Liver (tissue), 7 donors: ENCODE measurements at regions not wholly inside any gene's neighbourhood (a gene's known extent, or its start where the extent isn't known, plus 50 kb on each side); places are given as distances from the start of the nearest gene placed in this dataset.

Experiments
- DNase-seq: peaks from one replicate; pipeline ENCODE4 v3.0.0-alpha.2; 2017; ENCODE audit warnings: low spot score
- H3K27ac ChIP-seq, 2 donors: one replicate each; pipeline ENCODE4 v1.7.0; 2013; ENCODE audit warnings: inconsistent platforms in 2 of 2, low read length in 2 of 2, control low read depth in 1 of 2, low read depth in 1 of 2, mild to moderate bottlenecking in 1 of 2
- H3K27me3 ChIP-seq, 4 donors: one replicate each; pipeline versions ENCODE4 v1.6.1 to v1.7.0; 2013; ENCODE audit warnings: low read length in 3 of 4, inconsistent platforms in 1 of 4, mild to moderate bottlenecking in 1 of 4, moderate library complexity in 1 of 4; ENCODE audit not compliant: control insufficient read depth in 4 of 4, insufficient read depth in 4 of 4
- H3K36me3 ChIP-seq, 4 donors: one replicate each; pipeline versions ENCODE4 v1.6.1 to v1.7.0; 2013; ENCODE audit warnings: low read length in 3 of 4, mild to moderate bottlenecking in 3 of 4, low read depth in 1 of 4, moderate library complexity in 1 of 4; ENCODE audit not compliant: control insufficient read depth in 4 of 4, insufficient read depth in 3 of 4
- H3K4me1 ChIP-seq, 4 donors: one replicate each; pipeline versions ENCODE4 v1.6.1 to v1.7.0; 2013; ENCODE audit warnings: low read length in 3 of 4, mild to moderate bottlenecking in 3 of 4, moderate library complexity in 1 of 4; ENCODE audit not compliant: control insufficient read depth in 4 of 4, insufficient read depth in 4 of 4
- H3K4me3 ChIP-seq, 3 donors: one replicate each; pipeline versions ENCODE4 v1.6.1 to v1.7.0; 2013; ENCODE audit warnings: low read length in 3 of 3, control low read depth in 1 of 3, low read depth in 1 of 3, mild to moderate bottlenecking in 1 of 3
- H3K9ac ChIP-seq, 2 donors: one replicate each; pipeline ENCODE4 v1.7.0; 2013; ENCODE audit warnings: low read length in 2 of 2, mild to moderate bottlenecking in 2 of 2, moderate library complexity in 2 of 2, control low read depth in 1 of 2, low read depth in 1 of 2
- H3K9me3 ChIP-seq, 4 donors: one replicate each; pipeline versions ENCODE4 v1.6.1 to v1.7.0; 2013; ENCODE audit warnings: low read length in 3 of 4; ENCODE audit not compliant: control insufficient read depth in 4 of 4
- ATF3 ChIP-seq: IDR thresholded peaks from 2 replicates; pipeline ENCODE4 v1.6.1; 2016; ENCODE audit warnings: antibody characterized with exemption
- EGR1 ChIP-seq, 2 donors: IDR thresholded peaks; 2 replicates each; pipeline ENCODE4 v1.6.1; 2016 to 2018; ENCODE audit warnings: antibody characterized with exemption in 2 of 2, low read depth in 2 of 2
- FOXA1 ChIP-seq: IDR thresholded peaks from 2 replicates; pipeline ENCODE4 v1.6.1; 2016; ENCODE audit warnings: antibody characterized with exemption
- FOXA2 ChIP-seq: IDR thresholded peaks from 2 replicates; pipeline ENCODE4 v1.6.1; 2016; ENCODE audit warnings: antibody characterized with exemption
- GABPA ChIP-seq, 2 donors: IDR thresholded peaks in 1 of 2; conservative IDR thresholded peaks in 1 of 2; 2 replicates each; pipeline ENCODE4 v1.6.1; 2016; ENCODE audit warnings: antibody characterized with exemption in 2 of 2, mild to moderate bottlenecking in 1 of 2, moderate library complexity in 1 of 2
- HNF4G ChIP-seq: IDR thresholded peaks from 2 replicates; pipeline ENCODE4 v1.6.1; 2016; ENCODE audit warnings: antibody characterized with exemption
- JUND ChIP-seq, 2 donors: IDR thresholded peaks; 2 replicates each; pipeline ENCODE4 v1.6.1; 2016; ENCODE audit warnings: antibody characterized with exemption in 2 of 2
- RAD21 ChIP-seq, 2 donors: IDR thresholded peaks; 2 replicates each; pipeline ENCODE4 v1.6.1; 2016; ENCODE audit warnings: antibody characterized with exemption in 2 of 2, mild to moderate bottlenecking in 2 of 2
- RXRA ChIP-seq, 2 donors: IDR thresholded peaks; 2 replicates each; pipeline ENCODE4 v1.6.1; 2017 to 2018; ENCODE audit warnings: antibody characterized with exemption in 2 of 2, mild to moderate bottlenecking in 1 of 2
- SP1 ChIP-seq: IDR thresholded peaks from 2 replicates; pipeline ENCODE4 v1.6.1; 2018; ENCODE audit warnings: antibody characterized with exemption, mild to moderate bottlenecking
- TAF1 ChIP-seq: conservative IDR thresholded peaks from 2 replicates; pipeline ENCODE4 v1.6.1; 2016; ENCODE audit warnings: antibody characterized with exemption, mild to moderate bottlenecking
- YY1 ChIP-seq: IDR thresholded peaks from 2 replicates; pipeline ENCODE4 v1.6.1; 2016; ENCODE audit warnings: antibody characterized with exemption, mild to moderate bottlenecking
- WGBS: extraction: QIAGEN DNeasy Blood & Tissue Kit; methylation state at CpG from one replicate; pipeline ENCODE4 v1.1.7; 2013; 5-methylcytosine and 5-hydroxymethylcytosine counted together
- TF ChIP-seq, protein P1 (sequence below): IDR thresholded peaks from 2 replicates; pipeline ENCODE4 v1.6.1; 2016; ENCODE audit warnings: antibody characterized with exemption
- TF ChIP-seq, protein P2 (sequence below): IDR thresholded peaks from 2 replicates; pipeline ENCODE4 v1.6.1; 2016; ENCODE audit warnings: antibody characterized with exemption, mild to moderate bottlenecking
- donor health status: healthy.
- donor health status: healthy.
- donor health status: healthy.
- donor health status: healthy.

- Histone ChIP-seq H3K27me3 (peaks cover 0 to 5% (median 0%) of the 10 kb centered on the region in 4 donors), H3K9me3 (no peaks in the 10 kb centered on the region), H3K27ac (no peak overlapping the region), H3K9ac (no peak overlapping the region), H3K36me3 (no peaks in the 10 kb centered on the region), H3K4me3 (no peak overlapping the region), H3K4me1 (no peaks in the 10 kb centered on the region)
- WGBS: 68% methylated on average over 23 of the region's 23 CpGs
- no peak for TF ChIP-seq SP1
- no peak for TF ChIP-seq YY1
- TF ChIP-seq FOXA1: no peak
- TF ChIP-seq ATF3: no peak
- no peak for TF ChIP-seq EGR1 (IDR thresholded peaks at IDR 0.05; ENCODE audit: low read depth in 2 of 2)
- no peak for TF ChIP-seq TAF1
- no peak for TF ChIP-seq JUND (IDR thresholded peaks at IDR 0.05)
- no peak for TF ChIP-seq GABPA (IDR thresholded peaks at IDR 0.05 in 1 of 2, conservative IDR thresholded peaks at IDR 0.05 in 1 of 2)
- TF ChIP-seq RAD21 (IDR thresholded peaks at IDR 0.05): no peak
- TF ChIP-seq RXRA (IDR thresholded peaks at IDR 0.05): no peak
- no peak for TF ChIP-seq HNF4G
- no peak for TF ChIP-seq FOXA2
- TF ChIP-seq, protein P1, sequence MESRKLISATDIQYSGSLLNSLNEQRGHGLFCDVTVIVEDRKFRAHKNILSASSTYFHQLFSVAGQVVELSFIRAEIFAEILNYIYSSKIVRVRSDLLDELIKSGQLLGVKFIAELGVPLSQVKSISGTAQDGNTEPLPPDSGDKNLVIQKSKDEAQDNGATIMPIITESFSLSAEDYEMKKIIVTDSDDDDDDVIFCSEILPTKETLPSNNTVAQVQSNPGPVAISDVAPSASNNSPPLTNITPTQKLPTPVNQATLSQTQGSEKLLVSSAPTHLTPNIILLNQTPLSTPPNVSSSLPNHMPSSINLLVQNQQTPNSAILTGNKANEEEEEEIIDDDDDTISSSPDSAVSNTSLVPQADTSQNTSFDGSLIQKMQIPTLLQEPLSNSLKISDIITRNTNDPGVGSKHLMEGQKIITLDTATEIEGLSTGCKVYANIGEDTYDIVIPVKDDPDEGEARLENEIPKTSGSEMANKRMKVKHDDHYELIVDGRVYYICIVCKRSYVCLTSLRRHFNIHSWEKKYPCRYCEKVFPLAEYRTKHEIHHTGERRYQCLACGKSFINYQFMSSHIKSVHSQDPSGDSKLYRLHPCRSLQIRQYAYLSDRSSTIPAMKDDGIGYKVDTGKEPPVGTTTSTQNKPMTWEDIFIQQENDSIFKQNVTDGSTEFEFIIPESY: no peak
- DNase-seq: peak; percentile 10
Observed at GRCh38 chr22:49232319-49233067, 595.2 kb downstream of the BRD1 start.

DNA sequence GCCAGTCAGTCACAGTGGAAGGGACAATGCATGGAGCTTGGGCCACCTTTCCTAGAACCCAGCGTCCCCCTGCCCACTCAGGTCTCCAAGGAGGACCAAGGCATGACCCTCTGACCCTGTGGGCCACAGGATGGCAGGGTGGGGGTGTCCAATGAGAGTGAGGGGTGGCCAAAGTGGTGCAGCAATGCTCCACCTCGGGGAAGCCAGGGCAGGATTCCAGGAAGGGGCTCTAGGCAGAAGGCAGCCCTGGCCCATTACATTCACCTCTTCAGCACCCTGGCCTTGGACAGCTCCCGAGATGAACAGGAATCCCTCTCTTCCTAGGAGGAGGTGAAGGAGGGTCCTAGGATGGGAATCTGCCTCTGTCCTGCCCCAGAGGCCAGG is 597.5 kb downstream of the BRD1 start:
- Histone ChIP-seq H3K27me3 (no peaks in the 10 kb centered on the region), H3K36me3 (no peaks in the 10 kb centered on the region), H3K9me3 (no peaks in the 10 kb centered on the region), H3K4me1 (no peaks in the 10 kb centered on the region), H3K9ac (no peak overlapping the region), H3K4me3 (no peak overlapping the region), H3K27ac (no peak overlapping the region)
- no peak for TF ChIP-seq RXRA (IDR thresholded peaks at IDR 0.05)
- TF ChIP-seq, protein P2, sequence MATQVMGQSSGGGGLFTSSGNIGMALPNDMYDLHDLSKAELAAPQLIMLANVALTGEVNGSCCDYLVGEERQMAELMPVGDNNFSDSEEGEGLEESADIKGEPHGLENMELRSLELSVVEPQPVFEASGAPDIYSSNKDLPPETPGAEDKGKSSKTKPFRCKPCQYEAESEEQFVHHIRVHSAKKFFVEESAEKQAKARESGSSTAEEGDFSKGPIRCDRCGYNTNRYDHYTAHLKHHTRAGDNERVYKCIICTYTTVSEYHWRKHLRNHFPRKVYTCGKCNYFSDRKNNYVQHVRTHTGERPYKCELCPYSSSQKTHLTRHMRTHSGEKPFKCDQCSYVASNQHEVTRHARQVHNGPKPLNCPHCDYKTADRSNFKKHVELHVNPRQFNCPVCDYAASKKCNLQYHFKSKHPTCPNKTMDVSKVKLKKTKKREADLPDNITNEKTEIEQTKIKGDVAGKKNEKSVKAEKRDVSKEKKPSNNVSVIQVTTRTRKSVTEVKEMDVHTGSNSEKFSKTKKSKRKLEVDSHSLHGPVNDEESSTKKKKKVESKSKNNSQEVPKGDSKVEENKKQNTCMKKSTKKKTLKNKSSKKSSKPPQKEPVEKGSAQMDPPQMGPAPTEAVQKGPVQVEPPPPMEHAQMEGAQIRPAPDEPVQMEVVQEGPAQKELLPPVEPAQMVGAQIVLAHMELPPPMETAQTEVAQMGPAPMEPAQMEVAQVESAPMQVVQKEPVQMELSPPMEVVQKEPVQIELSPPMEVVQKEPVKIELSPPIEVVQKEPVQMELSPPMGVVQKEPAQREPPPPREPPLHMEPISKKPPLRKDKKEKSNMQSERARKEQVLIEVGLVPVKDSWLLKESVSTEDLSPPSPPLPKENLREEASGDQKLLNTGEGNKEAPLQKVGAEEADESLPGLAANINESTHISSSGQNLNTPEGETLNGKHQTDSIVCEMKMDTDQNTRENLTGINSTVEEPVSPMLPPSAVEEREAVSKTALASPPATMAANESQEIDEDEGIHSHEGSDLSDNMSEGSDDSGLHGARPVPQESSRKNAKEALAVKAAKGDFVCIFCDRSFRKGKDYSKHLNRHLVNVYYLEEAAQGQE: peak; percentile 97
- WGBS: 38% methylated on average over 3 of the region's 3 CpGs
- DNase-seq: peak; percentile 35
